Mesothelial cell of epicardium (in vitro differentiated cells): ENCODE measurements at regions not wholly inside any gene's neighbourhood (a gene's known extent, or its start where the extent isn't known, plus 50 kb on each side); places are given as distances from the start of the nearest gene placed in this dataset.

Source experiments
- DNase-seq, 2 experiments: peaks; one replicate each; pipeline ENCODE4 v3.0.0; 2021; ENCODE audit warnings: low spot score in 2 of 2; ENCODE audit not compliant: unreplicated experiment in 2 of 2
- H3K27ac Mint-ChIP-seq: 2 replicates; pipeline ENCODE4 v1.8.0; 2021; ENCODE audit warnings: mixed read lengths
- H3K27me3 Mint-ChIP-seq: 2 replicates; pipeline ENCODE4 v1.8.0; 2021; ENCODE audit warnings: low read depth, mixed read lengths
- H3K36me3 Mint-ChIP-seq: 2 replicates; pipeline ENCODE4 v1.8.0; 2021; ENCODE audit warnings: mixed read lengths
- H3K4me1 Mint-ChIP-seq: 2 replicates; pipeline ENCODE4 v1.8.0; 2021; ENCODE audit warnings: mixed read lengths
- H3K4me3 Mint-ChIP-seq: 2 replicates; pipeline ENCODE4 v1.8.0; 2021; ENCODE audit warnings: mild to moderate bottlenecking, moderate library complexity, mixed read lengths
- H3K9me3 Mint-ChIP-seq: 2 replicates; pipeline ENCODE4 v1.8.0; 2021; ENCODE audit warnings: mixed read lengths
- TF ChIP-seq, protein P1 (sequence below): fragments of 200-600 bp; sonication (generic); IDR thresholded peaks from one replicate; pipeline ENCODE4 v1.5.0; 2021; ENCODE audit warnings: antibody characterized with exemption; ENCODE audit not compliant: unreplicated experiment

DNA sequence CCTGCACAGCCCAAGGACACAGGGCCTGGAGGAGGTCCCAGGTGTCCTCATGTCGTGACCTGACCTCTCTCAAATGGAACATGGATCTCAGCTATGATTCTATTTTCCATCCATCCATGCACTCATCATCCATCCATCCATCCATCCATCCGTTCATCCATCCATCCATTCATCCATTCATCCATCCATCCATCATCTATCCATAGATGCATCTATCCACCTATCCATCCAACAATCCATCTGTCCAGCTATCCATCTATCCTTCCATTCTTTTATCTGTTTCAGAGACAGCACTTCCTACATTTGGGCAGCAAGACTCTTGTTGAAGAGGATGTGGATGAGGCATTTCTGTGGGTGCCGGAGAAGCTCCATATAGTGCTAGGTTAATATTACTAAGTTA is 86.7 kb downstream of the SCGB2B2 start:
- H3K9me3 Mint-ChIP-seq, result peaks cover 65% of the 10 kb centered on the region
- H3K36me3 Mint-ChIP-seq, result peaks cover 3% of the 10 kb centered on the region
- DNase-seq, result no peak
- no peaks in the 10 kb centered on the region for H3K27me3 Mint-ChIP-seq
- H3K4me1 Mint-ChIP-seq, result no peaks in the 10 kb centered on the region
- TF ChIP-seq, protein P1, sequence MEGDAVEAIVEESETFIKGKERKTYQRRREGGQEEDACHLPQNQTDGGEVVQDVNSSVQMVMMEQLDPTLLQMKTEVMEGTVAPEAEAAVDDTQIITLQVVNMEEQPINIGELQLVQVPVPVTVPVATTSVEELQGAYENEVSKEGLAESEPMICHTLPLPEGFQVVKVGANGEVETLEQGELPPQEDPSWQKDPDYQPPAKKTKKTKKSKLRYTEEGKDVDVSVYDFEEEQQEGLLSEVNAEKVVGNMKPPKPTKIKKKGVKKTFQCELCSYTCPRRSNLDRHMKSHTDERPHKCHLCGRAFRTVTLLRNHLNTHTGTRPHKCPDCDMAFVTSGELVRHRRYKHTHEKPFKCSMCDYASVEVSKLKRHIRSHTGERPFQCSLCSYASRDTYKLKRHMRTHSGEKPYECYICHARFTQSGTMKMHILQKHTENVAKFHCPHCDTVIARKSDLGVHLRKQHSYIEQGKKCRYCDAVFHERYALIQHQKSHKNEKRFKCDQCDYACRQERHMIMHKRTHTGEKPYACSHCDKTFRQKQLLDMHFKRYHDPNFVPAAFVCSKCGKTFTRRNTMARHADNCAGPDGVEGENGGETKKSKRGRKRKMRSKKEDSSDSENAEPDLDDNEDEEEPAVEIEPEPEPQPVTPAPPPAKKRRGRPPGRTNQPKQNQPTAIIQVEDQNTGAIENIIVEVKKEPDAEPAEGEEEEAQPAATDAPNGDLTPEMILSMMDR, result no peak
- H3K4me3 Mint-ChIP-seq, result no peak overlapping the region
- no peak overlapping the region for H3K27ac Mint-ChIP-seq

DNA sequence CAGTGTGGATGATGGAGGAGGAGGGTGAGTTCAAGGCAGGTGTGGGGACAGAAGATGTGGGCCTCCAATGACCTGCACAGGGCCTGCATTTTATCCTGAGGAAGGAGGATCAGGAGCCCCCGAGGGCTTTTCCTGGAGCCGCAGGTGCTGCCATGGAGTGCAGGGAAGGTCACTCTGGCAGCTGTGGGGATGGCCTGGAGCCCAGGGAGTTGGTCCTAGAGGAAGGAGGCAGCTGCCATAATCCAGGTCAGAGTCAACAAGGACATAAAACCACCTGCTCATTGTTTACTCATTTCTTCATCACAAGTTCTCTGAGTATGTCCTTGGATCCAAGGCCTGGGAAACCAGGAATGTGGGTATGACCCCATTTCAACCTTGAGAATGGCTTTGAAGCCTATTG is 87.2 kb downstream of the SCGB2B2 start:
- peaks cover 66% of the 10 kb centered on the region for H3K9me3 Mint-ChIP-seq

DNA sequence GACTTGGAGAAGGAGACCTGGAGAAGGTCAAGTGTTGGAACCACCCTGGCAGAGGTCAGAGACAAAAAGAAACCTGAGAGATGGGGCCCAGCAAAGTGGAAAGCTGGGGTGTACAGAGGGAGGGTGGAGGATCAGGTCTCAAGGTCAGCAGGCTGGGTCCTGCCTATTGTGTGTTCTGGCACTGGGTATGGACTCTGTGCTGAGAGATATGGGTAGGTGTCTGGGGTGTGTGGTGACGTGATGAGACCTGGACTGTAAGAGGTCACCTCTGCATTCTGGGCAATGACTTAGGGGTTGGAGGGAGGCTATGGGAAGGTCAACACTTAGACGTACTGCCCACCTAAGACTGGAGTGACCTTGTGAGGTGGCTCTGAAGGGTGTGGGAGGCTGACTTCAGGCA is 88.1 kb downstream of the SCGB2B2 start:
- no peak overlapping the region for H3K27ac Mint-ChIP-seq
- no peaks in the 10 kb centered on the region for H3K4me1 Mint-ChIP-seq
- TF ChIP-seq, protein P1, result no peak
- H3K36me3 Mint-ChIP-seq, result peaks cover 3% of the 10 kb centered on the region
- H3K27me3 Mint-ChIP-seq, result no peaks in the 10 kb centered on the region
- H3K4me3 Mint-ChIP-seq, result no peak overlapping the region
- H3K9me3 Mint-ChIP-seq, result peaks cover 69% of the 10 kb centered on the region
- DNase-seq, result no peak

More for the DNA sequence above, 87.2 kb downstream of the SCGB2B2 start:
- Mint-ChIP-seq H3K4me1 (no peaks in the 10 kb centered on the region), H3K36me3 (peaks cover 3% of the 10 kb centered on the region), H3K27ac (no peak overlapping the region), H3K4me3 (no peak overlapping the region), H3K27me3 (no peaks in the 10 kb centered on the region)
- no peak for DNase-seq
- TF ChIP-seq, protein P1, result no peak

DNA sequence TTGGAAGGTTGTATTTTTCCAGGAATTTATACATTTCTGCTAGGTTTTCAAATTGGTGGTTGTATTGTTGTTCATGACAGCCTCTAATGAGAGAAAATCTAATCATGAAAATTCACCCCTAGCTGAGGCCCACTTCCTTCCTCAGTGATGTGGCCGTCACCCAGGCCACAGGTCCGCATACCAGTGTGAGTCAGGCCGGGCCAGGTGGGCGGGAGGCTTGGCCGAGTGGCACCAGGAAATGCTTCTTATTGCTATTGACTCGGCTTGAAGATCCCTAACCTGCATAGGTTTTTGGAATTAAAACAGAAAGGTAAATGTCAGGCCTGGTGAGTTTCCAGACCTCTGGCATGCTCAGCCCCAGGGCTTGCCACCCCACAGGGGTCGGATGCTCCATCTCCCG is 88.7 kb downstream of the SCGB2B2 start:
- no peaks in the 10 kb centered on the region for H3K4me1 Mint-ChIP-seq
- DNase-seq, result no peak
- H3K27ac Mint-ChIP-seq, result no peak overlapping the region
- H3K9me3 Mint-ChIP-seq, result peaks cover 67% of the 10 kb centered on the region
- peaks cover 3% of the 10 kb centered on the region for H3K36me3 Mint-ChIP-seq
- TF ChIP-seq, protein P1, result no peak
- no peaks in the 10 kb centered on the region for H3K27me3 Mint-ChIP-seq
- no peak overlapping the region for H3K4me3 Mint-ChIP-seq

DNA sequence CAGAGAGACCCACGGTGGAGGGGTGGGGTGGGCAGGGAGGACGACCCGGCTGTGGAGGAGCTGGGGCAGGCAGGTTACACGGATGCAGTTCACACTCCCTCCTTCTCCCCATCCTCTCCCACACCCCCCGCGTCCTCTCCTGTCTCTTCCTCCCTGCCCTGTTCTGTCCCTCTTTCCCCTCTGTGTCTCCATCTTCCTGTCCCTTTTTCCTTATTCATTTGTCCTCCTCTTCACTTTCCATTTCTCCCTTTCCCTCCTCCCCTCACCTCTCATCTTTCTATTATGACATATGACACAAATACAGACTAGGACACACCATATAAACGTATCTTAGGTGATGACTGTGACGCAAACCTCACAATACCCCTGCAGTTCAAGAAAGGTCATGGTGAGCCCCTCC is 96.6 kb downstream of the SCGB2B2 start:
- TF ChIP-seq, protein P1, result no peak
- H3K4me3 Mint-ChIP-seq, result no peak overlapping the region
- no peak for DNase-seq
- H3K27ac Mint-ChIP-seq, result no peak overlapping the region
- peaks cover 13% of the 10 kb centered on the region for H3K27me3 Mint-ChIP-seq
- no peaks in the 10 kb centered on the region for H3K4me1 Mint-ChIP-seq
- H3K36me3 Mint-ChIP-seq, result peaks cover 3% of the 10 kb centered on the region
- H3K9me3 Mint-ChIP-seq, result peaks cover 36% of the 10 kb centered on the region

DNA sequence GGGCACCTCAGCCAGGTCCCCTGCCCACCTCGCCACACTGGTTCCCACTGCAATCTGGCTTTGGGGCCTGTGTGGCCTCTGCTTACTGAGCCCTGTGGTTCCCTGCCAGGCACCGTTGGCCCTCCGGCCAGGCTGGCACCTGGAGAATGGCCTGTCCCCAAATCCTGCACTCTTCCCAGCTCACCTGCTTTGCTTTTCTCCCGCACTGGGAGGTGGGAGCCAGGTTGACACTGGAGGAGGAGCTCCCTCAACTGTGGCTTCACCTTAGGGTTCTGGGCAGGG is 97.0 kb downstream of the SCGB2B2 start:
- no peaks in the 10 kb centered on the region for H3K4me1 Mint-ChIP-seq
- peaks cover 3% of the 10 kb centered on the region for H3K36me3 Mint-ChIP-seq
- peaks cover 13% of the 10 kb centered on the region for H3K27me3 Mint-ChIP-seq
- H3K9me3 Mint-ChIP-seq, result peaks cover 34% of the 10 kb centered on the region
- H3K4me3 Mint-ChIP-seq, result no peak overlapping the region
- no peak for DNase-seq
- no peak overlapping the region for H3K27ac Mint-ChIP-seq
- TF ChIP-seq, protein P1, result no peak
